Right lobe of liver (tissue), 6 donors: ENCODE measurements at regions not wholly inside any gene's neighbourhood (a gene's known extent, or its start where the extent isn't known, plus 50 kb on each side); places are given as distances from the start of the nearest gene placed in this dataset.

Source experiments
- ATAC-seq, 4 donors: fragments of 200-7000 bp; cut with Tn5 transposase; one replicate each; pipeline ENCODE4 v1.9.1; 2020; ENCODE audit warnings: mild to moderate bottlenecking in 4 of 4, moderate library complexity in 4 of 4
- DNase-seq, 3 donors: peaks; one replicate each; pipeline ENCODE4 v3.0.0-alpha.2; 2020
- H3K27ac ChIP-seq, 3 donors: fragments of 200-600 bp; one replicate each; pipeline ENCODE4 v1.8.0; 2022
- H3K27me3 ChIP-seq, 2 donors: fragments of 200-600 bp; one replicate each; pipeline ENCODE4 v1.8.0; 2022
- H3K36me3 ChIP-seq, 4 donors: fragments of 200-600 bp; sonication (generic) in 1 of 4; one replicate each; pipeline versions ENCODE4 v1.5.1 to v1.8.0; 2017 to 2022; ENCODE audit warnings: control low read depth in 1 of 4
- H3K4me1 ChIP-seq, 4 donors: fragments of 200-600 bp; sonication (generic) in 1 of 4; one replicate each; pipeline versions ENCODE4 v1.5.1 to v1.8.0; 2017 to 2022; ENCODE audit warnings: control low read depth in 1 of 4
- H3K4me3 ChIP-seq, 3 donors: fragments of 200-600 bp; one replicate each; pipeline ENCODE4 v1.8.0; 2022
- H3K9me3 ChIP-seq, 4 donors: fragments of 200-600 bp; sonication (generic) in 1 of 4; one replicate each; pipeline versions ENCODE4 v1.5.1 to v1.8.0; 2017 to 2022; ENCODE audit warnings: control low read depth in 1 of 4
- CTCF ChIP-seq, 4 donors: fragments of 200-600 bp in 3 of 4; fragments of 450-650 bp in 1 of 4; IDR thresholded peaks; one replicate each; pipeline versions ENCODE4 v1.5.1 to v1.8.0; 2016 to 2022; ENCODE audit warnings: antibody characterized with exemption in 4 of 4, mild to moderate bottlenecking in 2 of 4
- POLR2A ChIP-seq: fragments of 450-650 bp; IDR thresholded peaks from one replicate; pipeline ENCODE4 v1.6.1; 2017; ENCODE audit warnings: antibody characterized with exemption, mild to moderate bottlenecking
- WGBS: methylation state at CpG from one replicate; pipeline ENCODE4 v1.1.6; 2018; ENCODE audit warnings: low coverage, low lambda C conversion rate; ENCODE audit not compliant: insufficient coverage; ENCODE audit errors: missing lambda C conversion rate; 5-methylcytosine and 5-hydroxymethylcytosine counted together
- intact Hi-C, 2 donors: fragments of 100-400 bp; cut with DNase I; formaldehyde crosslinking; loops; one replicate each; pipeline versions ENCODE4 v1.11.2 to v1.14.1; 2022
- donor health status: DM: no; HTN: yes; CAD: no.
- donor health status: DM: no; HTN: no; CAD: no.
- donor health status: DM: no; HTN: no; CAD: no.
- donor health status: DM: no; HTN: yes; CAD: no.
- donor health status: DM: no; HTN: yes; CAD: no.

GRCh38 chr12:5220835-5221234 lies 177.2 kb downstream of the KCNA5 start:
- no peak overlapping the region for H3K27ac ChIP-seq
- ATAC-seq (no peak), DNase-seq (no peak)
- no peaks in the 10 kb centered on the region for H3K27me3 ChIP-seq
- no peaks in the 10 kb centered on the region for H3K36me3 ChIP-seq
- H3K4me3 ChIP-seq = no peak overlapping the region
- H3K9me3 ChIP-seq = no peaks in the 10 kb centered on the region
- H3K4me1 ChIP-seq = no peaks in the 10 kb centered on the region
- 33% methylated on average over 3 of the region's 3 CpGs for WGBS
- TF ChIP-seq CTCF (IDR thresholded peaks at IDR 0.05) (no peak), POLR2A (no peak)
- intact Hi-C loops = no loop called here

GRCh38 chr12:5222011-5222461 lies 178.4 kb downstream of the KCNA5 start:
- no peak for DNase-seq
- no peak for ATAC-seq
- Histone ChIP-seq H3K27ac (no peak overlapping the region), H3K4me3 (no peak overlapping the region), H3K9me3 (no peaks in the 10 kb centered on the region), H3K4me1 (no peaks in the 10 kb centered on the region), H3K36me3 (no peaks in the 10 kb centered on the region), H3K27me3 (no peaks in the 10 kb centered on the region)
- 23% methylated on average over 2 of the region's 2 CpGs for WGBS
- no peak for TF ChIP-seq CTCF (IDR thresholded peaks at IDR 0.05)
- no peak for TF ChIP-seq POLR2A
- intact Hi-C loops = no loop called here

DNA sequence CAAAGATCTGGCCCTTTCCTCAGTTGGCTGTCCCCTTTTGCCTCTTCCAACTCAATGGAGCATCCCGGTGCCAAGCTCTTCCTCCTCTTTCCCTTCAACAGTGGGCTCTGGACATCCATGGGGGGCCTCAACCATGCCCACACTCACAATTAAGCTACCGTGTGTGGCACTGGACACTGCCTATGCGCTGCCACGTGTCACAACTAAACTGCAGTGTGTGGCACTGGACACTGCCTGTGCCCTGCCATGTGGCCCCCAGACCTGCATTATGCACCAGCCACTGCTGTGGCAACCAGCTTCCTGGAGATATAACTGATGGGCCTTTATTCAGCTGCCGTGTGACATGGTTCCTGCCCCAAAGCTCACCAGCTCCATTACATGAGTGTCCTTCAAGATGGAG lies 179.1 kb downstream of the KCNA5 start:
- Histone ChIP-seq H3K9me3 (no peaks in the 10 kb centered on the region), H3K27me3 (no peaks in the 10 kb centered on the region), H3K4me3 (no peak overlapping the region), H3K36me3 (no peaks in the 10 kb centered on the region), H3K27ac (no peak overlapping the region), H3K4me1 (no peaks in the 10 kb centered on the region)
- 73% methylated on average over 4 of the region's 5 CpGs for WGBS
- DNase-seq (no peak), ATAC-seq (peak in 1 of 4 donors; percentile 19)
- intact Hi-C loops = no loop called here
- TF ChIP-seq POLR2A = no peak
- no peak for TF ChIP-seq CTCF (IDR thresholded peaks at IDR 0.05)

- no peaks in the 10 kb centered on the region for H3K4me1 ChIP-seq
- WGBS = 64% methylated on average over 2 of the region's 3 CpGs
- TF ChIP-seq CTCF (IDR thresholded peaks at IDR 0.05) (no peak), POLR2A (no peak)
- intact Hi-C loops = no loop called here
- H3K27me3 ChIP-seq = no peaks in the 10 kb centered on the region
- no peak overlapping the region for H3K4me3 ChIP-seq
- no peaks in the 10 kb centered on the region for H3K9me3 ChIP-seq
- DNase-seq (no peak), ATAC-seq (no peak)
- no peaks in the 10 kb centered on the region for H3K36me3 ChIP-seq
- no peak overlapping the region for H3K27ac ChIP-seq
These were observed 180.2 kb downstream of the KCNA5 start for GRCh38 chr12:5223881-5224280.

- DNase-seq (no peak), ATAC-seq (no peak)
- Histone ChIP-seq H3K4me1 (no peaks in the 10 kb centered on the region), H3K27ac (no peak overlapping the region), H3K9me3 (no peaks in the 10 kb centered on the region), H3K27me3 (no peaks in the 10 kb centered on the region), H3K36me3 (no peaks in the 10 kb centered on the region), H3K4me3 (no peak overlapping the region)
- no CpG with 5 or more reads among the region's 7 CpGs for WGBS
- intact Hi-C loops = no loop called here
- TF ChIP-seq POLR2A (no peak), CTCF (IDR thresholded peaks at IDR 0.05) (no peak)
These were observed 182.9 kb downstream of the KCNA5 start for GRCh38 chr12:5226581-5226980.
